Mesenchymal stem cell (in vitro differentiated cells and primary cell): ENCODE measurements at regions not wholly inside any gene's neighbourhood (a gene's known extent, or its start where the extent isn't known, plus 50 kb on each side); places are given as distances from the start of the nearest gene placed in this dataset.

ENCODE experiments used
- DNase-seq: peaks from one replicate; pipeline ENCODE4 v3.0.0-alpha.2; 2013
- H2AFZ ChIP-seq: one replicate; pipeline ENCODE4 v1.6.1; 2013; ENCODE audit warnings: low read depth, mild to moderate bottlenecking, control low read depth, inconsistent platforms, low read length, moderate library complexity
- H2AK5ac ChIP-seq: 2 replicates; pipeline ENCODE4 v1.6.1; 2013; ENCODE audit warnings: low read length, moderate library complexity, mild to moderate bottlenecking, inconsistent platforms; ENCODE audit not compliant: severe bottlenecking
- H2BK120ac ChIP-seq: one replicate; pipeline ENCODE4 v1.6.1; 2013; ENCODE audit warnings: low read depth, mild to moderate bottlenecking, inconsistent platforms, low read length, moderate library complexity
- H2BK12ac ChIP-seq, 2 experiments: one replicate each; pipeline ENCODE4 v1.6.1; 2013; ENCODE audit warnings: inconsistent platforms in 2 of 2, low read length in 2 of 2, mild to moderate bottlenecking in 2 of 2, moderate library complexity in 2 of 2, control low read depth in 1 of 2
- H2BK15ac ChIP-seq: one replicate; pipeline ENCODE4 v1.6.1; 2013; ENCODE audit warnings: mild to moderate bottlenecking, low read depth, inconsistent platforms; ENCODE audit not compliant: poor library complexity, severe bottlenecking
- H2BK5ac ChIP-seq: 2 replicates; pipeline ENCODE4 v1.6.1; 2013; ENCODE audit warnings: low read depth, mild to moderate bottlenecking, low read length, control low read depth, inconsistent platforms; ENCODE audit not compliant: poor library complexity, severe bottlenecking
- H3K14ac ChIP-seq, 2 experiments: one replicate each; pipeline ENCODE4 v1.6.1; 2013; ENCODE audit warnings: inconsistent platforms in 2 of 2, low read length in 2 of 2, control low read depth in 1 of 2, mild to moderate bottlenecking in 1 of 2, moderate library complexity in 1 of 2
- H3K18ac ChIP-seq, 2 experiments: one replicate each; pipeline ENCODE4 v1.6.1; 2013; ENCODE audit warnings: inconsistent platforms in 2 of 2, low read length in 2 of 2, control low read depth in 1 of 2, low read depth in 1 of 2, mild to moderate bottlenecking in 1 of 2
- H3K23ac ChIP-seq, 2 experiments: one replicate each; pipeline ENCODE4 v1.6.1; 2013; ENCODE audit warnings: inconsistent platforms in 2 of 2, low read length in 2 of 2, mild to moderate bottlenecking in 2 of 2, moderate library complexity in 2 of 2, control low read depth in 1 of 2
- H3K27ac ChIP-seq: 2 replicates; pipeline ENCODE4 v1.5.1; 2013; ENCODE audit warnings: mild to moderate bottlenecking, moderate library complexity, low read length, control low read depth, inconsistent platforms; ENCODE audit not compliant: poor library complexity, severe bottlenecking
- H3K27me3 ChIP-seq, 2 experiments: 2 replicates each; pipeline versions ENCODE4 v1.6.1 to v1.7.0; 2013; ENCODE audit warnings: low read length in 2 of 2, mild to moderate bottlenecking in 2 of 2, moderate library complexity in 2 of 2, control low read depth in 1 of 2, inconsistent platforms in 1 of 2; ENCODE audit not compliant: control insufficient read depth in 1 of 2, insufficient read depth in 1 of 2
- H3K36me3 ChIP-seq, 2 experiments: 2 replicates each; pipeline versions ENCODE4 v1.6.1 to v1.7.0; 2013; ENCODE audit warnings: low read length in 2 of 2, control low read depth in 1 of 2, inconsistent platforms in 1 of 2, low read depth in 1 of 2, mild to moderate bottlenecking in 1 of 2; ENCODE audit not compliant: insufficient read depth in 2 of 2, control insufficient read depth in 1 of 2
- H3K4ac ChIP-seq, 2 experiments: one replicate each; pipeline ENCODE4 v1.6.1; 2013; ENCODE audit warnings: inconsistent platforms in 2 of 2, low read length in 2 of 2, mild to moderate bottlenecking in 2 of 2, moderate library complexity in 2 of 2, control low read depth in 1 of 2, low read depth in 1 of 2
- H3K4me1 ChIP-seq: 2 replicates; pipeline ENCODE4 v1.6.1; 2013; ENCODE audit warnings: low read depth, low read length, control low read depth; ENCODE audit not compliant: control insufficient read depth, insufficient read depth
- H3K4me2 ChIP-seq: 2 replicates; pipeline ENCODE4 v1.6.1; 2013; ENCODE audit warnings: low read length, mild to moderate bottlenecking, inconsistent platforms; ENCODE audit not compliant: poor library complexity, severe bottlenecking
- H3K4me3 ChIP-seq, 2 experiments: 2 replicates each; pipeline versions ENCODE4 v1.5.1 to v1.7.0; 2013; ENCODE audit warnings: low read length in 2 of 2, mild to moderate bottlenecking in 2 of 2, control low read depth in 1 of 2, low read depth in 1 of 2; ENCODE audit not compliant: insufficient read depth in 1 of 2
- H3K79me1 ChIP-seq: replicated peaks from 2 replicates; pipeline ENCODE4 v1.6.1; 2013; ENCODE audit warnings: mild to moderate bottlenecking, control low read depth, low read length, inconsistent platforms; ENCODE audit not compliant: poor library complexity, severe bottlenecking
- H3K9ac ChIP-seq: 2 replicates; pipeline ENCODE4 v1.7.0; 2013; ENCODE audit warnings: mild to moderate bottlenecking, low read length, moderate library complexity
- H3K9me3 ChIP-seq: 2 replicates; pipeline ENCODE4 v1.7.0; 2013; ENCODE audit warnings: mild to moderate bottlenecking, low read length; ENCODE audit not compliant: control insufficient read depth
- H4K8ac ChIP-seq: one replicate; pipeline ENCODE4 v1.6.1; 2013; ENCODE audit warnings: inconsistent platforms, mild to moderate bottlenecking, low read length, moderate library complexity
- H4K91ac ChIP-seq: one replicate; pipeline ENCODE4 v1.6.1; 2013; ENCODE audit warnings: mild to moderate bottlenecking, low read length, inconsistent platforms
- WGBS: methylation state at CpG from one replicate; pipeline ENCODE4 v1.1.7; 2013; ENCODE audit warnings: mixed read lengths; 5-methylcytosine and 5-hydroxymethylcytosine counted together

- no peaks in the 10 kb centered on the region for H3K36me3 ChIP-seq
- H2BK15ac ChIP-seq: no peak overlapping the region
- no peaks in the 10 kb centered on the region for H3K79me1 ChIP-seq
- H3K9me3 ChIP-seq: no peaks in the 10 kb centered on the region
- WGBS: 73% methylated on average over 7 of the region's 7 CpGs
- no peak overlapping the region for H4K8ac ChIP-seq
- H2AFZ ChIP-seq: no peak overlapping the region
- no peak overlapping the region for H3K4ac ChIP-seq
- no peak overlapping the region for H2AK5ac ChIP-seq
- no peak overlapping the region for H4K91ac ChIP-seq
- H2BK120ac ChIP-seq: no peak overlapping the region
- H3K23ac ChIP-seq: no peak overlapping the region
- peaks cover 0 to 7% of the 10 kb centered on the region in 2 experiments for H3K27me3 ChIP-seq
- H3K9ac ChIP-seq: no peak overlapping the region
- no peak overlapping the region for H3K4me2 ChIP-seq
- no peak overlapping the region for H3K14ac ChIP-seq
- no peak overlapping the region for H3K27ac ChIP-seq
- H3K4me1 ChIP-seq: no peaks in the 10 kb centered on the region
- no peak for DNase-seq
- H2BK5ac ChIP-seq: no peak overlapping the region
- no peak overlapping the region for H2BK12ac ChIP-seq
- H3K18ac ChIP-seq: no peak overlapping the region
- H3K4me3 ChIP-seq: no peak overlapping the region
Observed at GRCh38 chr1:2896824-2897223, 95.3 kb upstream of the TTC34 start.

DNA sequence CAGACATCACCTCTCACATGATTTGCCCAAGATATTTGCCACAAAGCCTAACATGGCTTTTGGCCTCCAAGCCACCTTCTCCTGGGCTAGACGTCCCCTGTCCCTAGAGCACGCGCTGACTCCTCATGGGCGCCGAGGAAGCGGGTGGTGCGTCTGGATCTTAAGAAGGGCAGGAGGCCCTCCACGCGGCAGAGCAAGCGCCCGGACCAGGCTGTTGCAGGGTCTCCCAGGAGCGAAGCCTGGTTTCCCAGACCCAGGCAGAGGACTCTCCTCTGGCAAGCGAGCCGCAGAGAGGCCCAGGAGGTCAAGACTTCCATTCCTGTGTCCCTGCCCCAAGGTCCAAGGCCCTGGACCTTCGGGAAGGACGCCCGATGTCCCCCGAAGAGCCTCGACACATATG lies 101.7 kb upstream of the TTC34 start:
- no peak overlapping the region for H2BK120ac ChIP-seq
- DNase-seq: no peak
- no peak overlapping the region for H3K18ac ChIP-seq
- no peak overlapping the region for H3K27ac ChIP-seq
- no peaks in the 10 kb centered on the region for H3K4me1 ChIP-seq
- no peaks in the 10 kb centered on the region for H3K79me1 ChIP-seq
- H4K91ac ChIP-seq: no peak overlapping the region
- H3K4ac ChIP-seq: no peak overlapping the region
- H4K8ac ChIP-seq: no peak overlapping the region
- H3K9ac ChIP-seq: no peak overlapping the region
- H2AFZ ChIP-seq: no peak overlapping the region
- no peak overlapping the region for H3K4me3 ChIP-seq
- no peaks in the 10 kb centered on the region for H3K9me3 ChIP-seq
- WGBS: 91% methylated on average over 19 of the region's 19 CpGs
- no peak overlapping the region for H2BK5ac ChIP-seq
- no peak overlapping the region for H3K23ac ChIP-seq
- no peaks in the 10 kb centered on the region for H3K36me3 ChIP-seq
- H3K27me3 ChIP-seq: peaks cover 0 to 11% of the 10 kb centered on the region in 2 experiments
- no peak overlapping the region for H2AK5ac ChIP-seq
- H2BK12ac ChIP-seq: no peak overlapping the region
- H2BK15ac ChIP-seq: no peak overlapping the region
- no peak overlapping the region for H3K14ac ChIP-seq
- no peak overlapping the region for H3K4me2 ChIP-seq

DNA sequence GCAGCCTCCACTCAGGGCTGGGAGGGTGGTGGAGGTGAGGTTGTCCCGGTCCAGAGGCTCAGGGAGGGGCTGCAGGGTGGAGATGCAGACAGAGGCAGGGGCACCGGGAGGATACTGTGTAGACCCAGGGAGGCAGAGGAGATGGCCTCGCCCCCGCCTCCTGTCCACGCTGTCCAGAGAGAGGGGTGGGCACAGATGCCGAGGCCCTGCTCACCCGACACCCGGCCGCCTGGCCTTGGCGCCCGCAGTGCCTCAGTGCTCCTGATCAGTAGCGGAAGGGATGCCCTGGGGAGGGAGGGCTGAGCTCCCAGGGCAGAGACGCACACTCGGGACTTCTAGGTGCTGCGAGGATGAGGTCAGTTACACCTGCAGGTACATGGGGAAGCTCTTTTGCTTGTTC lies 102.7 kb upstream of the TTC34 start:
- Histone ChIP-seq H2AK5ac (no peak overlapping the region), H2AFZ (no peak overlapping the region), H3K27me3 (peaks cover 0 to 11% of the 10 kb centered on the region in 2 experiments), H3K79me1 (no peaks in the 10 kb centered on the region), H2BK12ac (no peak overlapping the region), H2BK120ac (no peak overlapping the region), H3K9ac (no peak overlapping the region), H3K36me3 (no peaks in the 10 kb centered on the region), H4K8ac (no peak overlapping the region), H2BK15ac (no peak overlapping the region), H3K14ac (no peak overlapping the region), H4K91ac (no peak overlapping the region), H3K23ac (no peak overlapping the region), H3K9me3 (no peaks in the 10 kb centered on the region), H3K27ac (no peak overlapping the region), H3K4ac (no peak overlapping the region), H3K4me1 (no peaks in the 10 kb centered on the region), H3K4me2 (no peak overlapping the region), H3K18ac (no peak overlapping the region), H2BK5ac (no peak overlapping the region), H3K4me3 (no peak overlapping the region)
- WGBS: 93% methylated on average over 15 of the region's 15 CpGs
- no peak for DNase-seq

GRCh38 chr1:2905356-2905755 lies 103.9 kb upstream of the TTC34 start:
- Histone ChIP-seq H3K4me3 (no peak overlapping the region), H3K18ac (no peak overlapping the region), H3K14ac (no peak overlapping the region), H3K4me2 (no peak overlapping the region), H4K8ac (no peak overlapping the region), H3K36me3 (no peaks in the 10 kb centered on the region), H3K27me3 (peaks cover 0 to 11% of the 10 kb centered on the region in 2 experiments), H3K23ac (no peak overlapping the region), H2AK5ac (no peak overlapping the region), H2BK5ac (no peak overlapping the region), H2AFZ (no peak overlapping the region), H3K9me3 (no peaks in the 10 kb centered on the region), H3K9ac (no peak overlapping the region), H2BK15ac (no peak overlapping the region), H3K4ac (no peak overlapping the region), H3K4me1 (no peaks in the 10 kb centered on the region), H2BK12ac (no peak overlapping the region), H3K79me1 (no peaks in the 10 kb centered on the region), H2BK120ac (no peak overlapping the region), H3K27ac (no peak overlapping the region), H4K91ac (no peak overlapping the region)
- no peak for DNase-seq
- 81% methylated on average over 12 of the region's 12 CpGs for WGBS
